GM11168 (cell line): ENCODE measurements at regions not wholly inside any gene's neighbourhood (a gene's known extent, or its start where the extent isn't known, plus 50 kb on each side); places are given as distances from the start of the nearest gene placed in this dataset.

Source experiments
- in situ Hi-C: fragments of 300-500 bp; cut with MboI; formaldehyde crosslinking; loops from one replicate; pipeline ENCODE4 v1.12.0; 2022; ENCODE audit warnings: low sequenced_read_pairs; ENCODE audit not compliant: unreplicated experiment

DNA sequence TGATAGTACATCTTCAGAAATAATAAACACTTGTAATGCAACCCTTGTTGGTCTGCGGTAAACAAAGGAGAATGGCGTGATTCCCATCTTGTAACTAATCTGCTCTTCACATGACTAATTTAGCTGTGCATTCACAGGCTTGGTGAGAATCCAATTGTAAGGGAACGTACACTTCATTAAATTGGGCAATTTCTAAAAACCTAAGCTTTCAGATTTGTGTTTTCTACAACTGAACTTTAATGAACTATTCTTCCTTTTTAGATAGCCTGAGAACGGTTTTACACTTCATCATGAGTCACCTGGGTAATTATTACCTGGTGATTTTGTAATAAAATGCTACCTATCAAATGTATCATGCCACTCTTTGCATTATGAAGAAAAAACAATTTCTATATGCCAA lies 306.9 kb downstream of the KLF5 start:
- in situ Hi-C loops = no loop called here

- in situ Hi-C loops = no loop called here
These were observed 306.4 kb downstream of the KLF5 start for GRCh38 chr13:73365252-73365651.

DNA sequence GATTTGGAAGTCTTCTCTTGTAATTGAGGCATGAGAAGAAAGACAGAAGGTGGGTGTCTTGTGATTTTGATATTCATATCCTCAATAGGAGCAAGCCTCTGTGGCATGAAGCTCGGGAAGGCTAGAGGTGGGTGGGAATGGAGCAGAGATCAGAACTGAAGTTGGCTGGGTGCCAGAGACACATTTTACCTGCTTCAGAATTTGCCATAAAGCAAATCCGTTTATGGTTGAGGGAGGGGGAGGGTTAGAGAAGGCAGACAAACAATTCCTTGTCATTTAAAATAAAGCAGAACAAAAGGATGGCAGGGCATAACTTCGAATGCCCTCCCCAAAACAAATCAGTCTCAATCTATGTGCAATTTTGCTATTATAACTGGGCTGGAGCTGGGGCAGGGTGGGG lies 305.9 kb downstream of the KLF5 start:
- in situ Hi-C loops = no loop called here

DNA sequence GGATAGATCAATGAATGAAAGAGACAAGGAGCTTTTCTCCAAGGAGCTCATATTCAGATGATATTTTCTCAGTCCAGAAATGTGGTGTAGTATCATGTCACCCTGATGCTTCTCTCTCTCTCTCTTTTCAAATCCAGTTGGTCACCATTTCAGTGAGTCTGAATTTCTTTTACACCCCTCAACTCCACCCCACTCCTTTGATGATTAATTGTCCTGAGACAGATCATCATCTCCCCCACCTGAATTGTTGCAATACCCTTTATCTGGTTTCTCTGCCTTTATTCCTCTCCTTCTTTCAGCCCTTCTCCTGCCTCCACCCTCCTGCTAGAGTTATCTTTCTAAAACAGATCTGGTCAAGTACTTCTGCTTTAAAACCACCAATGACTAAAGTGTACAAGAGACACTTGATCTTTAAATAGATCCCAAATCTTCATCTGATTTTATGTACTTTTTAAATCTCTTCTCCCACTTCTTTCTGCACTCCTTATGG lies 299.8 kb downstream of the KLF5 start:
- in situ Hi-C loops = no loop called here

GRCh38 chr13:73355134-73355533 lies 296.3 kb downstream of the KLF5 start:
- in situ Hi-C loops = no loop called here

- in situ Hi-C loops = no loop called here
These were observed 292.9 kb downstream of the KLF5 start for GRCh38 chr13:73351730-73352129.

DNA sequence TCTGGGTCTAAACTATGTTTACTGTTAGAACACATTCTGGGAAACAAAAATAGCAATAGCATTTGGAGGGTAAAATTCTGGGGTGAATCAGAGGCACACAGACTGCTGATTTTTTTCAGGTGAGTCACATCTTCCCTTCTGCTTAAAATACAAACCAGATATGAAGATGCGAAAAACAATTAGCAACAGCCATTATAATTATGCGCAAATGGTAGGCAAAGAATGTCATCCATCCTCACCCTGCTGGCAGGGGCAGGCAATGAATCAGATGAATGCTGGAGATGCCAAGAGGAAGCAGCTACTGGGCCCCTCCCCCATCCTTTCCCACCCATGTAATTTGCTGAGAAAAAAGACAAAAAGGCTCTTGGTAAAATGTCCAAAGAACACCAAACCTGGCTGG lies 282.9 kb downstream of the KLF5 start:
- in situ Hi-C loops = no loop called here

- in situ Hi-C loops = no loop called here
These were observed 281.3 kb downstream of the KLF5 start for GRCh38 chr13:73340069-73340468.

DNA sequence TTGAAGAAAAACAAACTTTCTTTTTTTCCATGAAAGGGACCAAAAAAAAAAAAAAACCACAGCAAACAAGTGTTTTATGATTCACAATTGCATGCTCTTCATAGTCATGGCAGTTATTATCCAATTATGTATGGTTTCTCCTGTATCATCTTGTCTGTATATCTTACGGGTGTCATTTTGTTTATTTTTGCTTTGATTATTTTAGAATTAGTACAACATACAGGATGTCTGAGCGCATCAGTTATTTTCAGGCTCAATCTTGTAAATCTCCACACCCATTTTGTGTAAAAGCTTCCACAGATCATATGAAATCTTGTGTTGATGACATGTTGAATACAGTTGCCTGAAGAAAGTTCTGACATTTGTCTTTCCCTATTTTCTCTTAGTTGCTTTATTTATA lies 280.3 kb downstream of the KLF5 start:
- in situ Hi-C loops = no loop called here

GRCh38 chr13:73338389-73338788 lies 279.6 kb downstream of the KLF5 start:
- in situ Hi-C loops = no loop called here

DNA sequence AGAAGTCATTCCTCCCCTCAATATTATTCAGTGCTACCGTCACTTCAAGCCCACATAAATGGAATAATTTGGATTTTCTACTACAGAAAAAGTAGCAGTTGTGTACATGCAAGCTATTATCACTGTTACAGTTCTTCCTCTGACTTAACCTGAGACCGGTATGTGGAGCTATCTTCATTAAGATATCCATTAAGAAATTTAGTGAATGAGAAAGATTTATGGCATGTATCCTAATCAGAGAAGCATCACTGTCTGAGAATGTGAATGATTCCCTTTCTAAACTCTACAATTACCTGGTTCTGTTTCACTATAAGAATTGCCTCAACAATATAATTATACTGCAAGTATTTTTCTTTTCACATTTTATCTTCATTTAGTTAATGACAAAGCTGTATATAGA lies 278.7 kb downstream of the KLF5 start:
- in situ Hi-C loops = no loop called here

GRCh38 chr13:73336773-73337172 lies 278.0 kb downstream of the KLF5 start:
- in situ Hi-C loops = no loop called here

- in situ Hi-C loops = no loop called here
These were observed 277.1 kb downstream of the KLF5 start for GRCh38 chr13:73335944-73336343.

DNA sequence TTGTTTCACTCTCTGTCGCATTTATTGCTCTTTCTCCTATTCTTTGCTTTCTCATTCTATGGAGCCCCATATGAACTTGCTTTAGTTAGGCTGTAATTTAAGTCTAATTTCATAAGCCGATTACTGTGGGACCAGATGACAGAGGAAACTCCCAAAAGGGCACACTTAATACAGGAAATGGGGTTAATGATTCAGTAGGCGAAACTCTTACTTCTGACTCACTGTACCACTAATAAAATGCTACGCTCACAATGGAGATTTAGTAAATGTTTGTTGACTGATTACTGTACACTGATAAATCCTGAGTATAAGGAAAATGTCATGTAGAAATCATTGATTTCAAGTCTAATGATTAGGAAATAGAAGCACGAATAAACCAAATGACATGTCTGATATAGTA lies 276.4 kb downstream of the KLF5 start:
- in situ Hi-C loops = no loop called here

GRCh38 chr13:73334445-73334844 lies 275.6 kb downstream of the KLF5 start:
- in situ Hi-C loops = no loop called here

- in situ Hi-C loops = no loop called here
These were observed 272.8 kb downstream of the KLF5 start for GRCh38 chr13:73331556-73331955.

DNA sequence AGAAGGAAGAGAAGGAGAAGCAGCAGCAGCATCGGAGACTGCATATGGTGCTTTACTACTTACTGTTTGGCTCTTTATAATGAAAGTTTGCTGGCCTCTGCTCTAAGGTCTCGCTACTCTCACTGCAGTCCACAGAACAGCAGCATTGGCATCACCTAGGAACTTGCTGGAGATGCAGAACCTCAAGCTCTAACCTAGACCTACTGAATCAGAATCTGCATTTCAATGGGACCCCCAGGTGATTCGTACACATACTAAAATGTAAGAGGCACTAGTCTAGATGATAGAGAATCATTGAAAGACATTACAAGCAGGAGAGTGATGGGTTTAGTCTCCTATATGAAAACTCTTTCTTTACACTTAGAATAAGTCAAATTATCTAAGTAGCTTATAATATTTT lies 270.6 kb downstream of the KLF5 start:
- in situ Hi-C loops = no loop called here

DNA sequence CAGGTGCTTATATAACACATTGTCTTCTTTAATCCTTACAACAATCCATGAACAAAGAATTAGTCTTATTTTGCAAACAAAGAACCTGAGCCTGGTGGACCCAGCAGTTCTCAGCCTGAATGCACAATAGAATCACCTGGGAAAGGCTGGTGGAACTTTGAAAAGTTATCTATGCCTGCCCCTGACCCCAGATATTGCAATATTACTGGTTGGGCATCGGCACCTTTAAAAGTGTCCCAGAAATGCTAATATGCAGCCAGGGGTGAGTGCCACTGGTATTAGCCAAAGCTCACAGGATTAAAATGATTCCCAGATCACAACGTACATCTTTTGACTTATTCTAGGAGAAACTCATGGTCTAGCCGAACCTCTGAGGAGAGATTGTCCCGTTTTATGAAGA lies 268.8 kb downstream of the KLF5 start:
- in situ Hi-C loops = no loop called here

- in situ Hi-C loops = no loop called here
These were observed 267.1 kb downstream of the KLF5 start for GRCh38 chr13:73325723-73326558.

- in situ Hi-C loops = no loop called here
These were observed 266.3 kb downstream of the KLF5 start for GRCh38 chr13:73324842-73325722.

GRCh38 chr13:73323615-73324014 lies 264.8 kb downstream of the KLF5 start:
- in situ Hi-C loops = no loop called here
